ENCODE measurements at regions not wholly inside any gene's neighbourhood (a gene's known extent, or its start where the extent isn't known, plus 50 kb on each side); places are given as distances from the start of the nearest gene placed in this dataset.
A peak's percentile ranks its signal among the peaks of the same experiment; 100 is the strongest.

DNA sequence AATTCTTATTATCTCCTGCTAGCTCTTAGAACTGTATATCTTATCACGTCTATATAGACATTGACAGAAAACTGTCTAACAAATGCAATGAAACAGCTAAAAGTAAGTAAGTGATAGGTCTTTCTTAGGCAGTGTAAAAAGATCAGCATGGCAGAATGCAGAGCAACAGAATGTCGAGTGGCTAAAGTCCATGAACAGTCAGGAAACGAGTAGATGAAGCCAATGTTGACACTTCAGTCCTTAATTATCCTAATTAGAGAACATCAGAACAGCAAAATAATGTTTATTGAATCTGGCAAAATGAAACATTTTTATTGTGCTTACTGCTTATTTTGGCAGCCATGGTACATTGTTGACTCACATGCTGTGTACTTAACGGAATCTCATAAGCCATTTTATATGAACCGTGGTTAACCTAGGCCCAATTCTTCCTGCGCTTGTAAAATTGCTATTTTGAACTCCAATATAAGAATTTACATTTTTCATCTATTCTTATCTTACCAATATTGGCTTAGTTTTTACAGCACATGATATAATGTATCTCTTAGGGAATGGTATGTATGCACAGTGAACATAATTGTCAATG, 748.1 kb downstream of the DACH1 start:
- Histone ChIP-seq H3K27ac (no peak overlapping the region), H3K79me2 (no peaks in the 10 kb centered on the region), H3K9me2 (replicated peaks; ENCODE audit: insufficient read depth) (no peaks in the 10 kb centered on the region), H3K4me2 (no peak overlapping the region), H4K20me1 (ENCODE audit: insufficient read depth, poor library complexity, severe bottlenecking) (no peaks in the 10 kb centered on the region), H3K4me3 (no peak overlapping the region), H3K27me3 (no peaks in the 10 kb centered on the region), H3K36me3 (replicated peaks; ENCODE audit: insufficient read depth, low read depth) (no peaks in the 10 kb centered on the region), H2AFZ (no peak overlapping the region), H3K4me1 (ENCODE audit: insufficient read depth) (no peaks in the 10 kb centered on the region), H3K9me3 (ENCODE audit: low read depth) (no peaks in the 10 kb centered on the region)
- TF ChIP-seq, protein P1, sequence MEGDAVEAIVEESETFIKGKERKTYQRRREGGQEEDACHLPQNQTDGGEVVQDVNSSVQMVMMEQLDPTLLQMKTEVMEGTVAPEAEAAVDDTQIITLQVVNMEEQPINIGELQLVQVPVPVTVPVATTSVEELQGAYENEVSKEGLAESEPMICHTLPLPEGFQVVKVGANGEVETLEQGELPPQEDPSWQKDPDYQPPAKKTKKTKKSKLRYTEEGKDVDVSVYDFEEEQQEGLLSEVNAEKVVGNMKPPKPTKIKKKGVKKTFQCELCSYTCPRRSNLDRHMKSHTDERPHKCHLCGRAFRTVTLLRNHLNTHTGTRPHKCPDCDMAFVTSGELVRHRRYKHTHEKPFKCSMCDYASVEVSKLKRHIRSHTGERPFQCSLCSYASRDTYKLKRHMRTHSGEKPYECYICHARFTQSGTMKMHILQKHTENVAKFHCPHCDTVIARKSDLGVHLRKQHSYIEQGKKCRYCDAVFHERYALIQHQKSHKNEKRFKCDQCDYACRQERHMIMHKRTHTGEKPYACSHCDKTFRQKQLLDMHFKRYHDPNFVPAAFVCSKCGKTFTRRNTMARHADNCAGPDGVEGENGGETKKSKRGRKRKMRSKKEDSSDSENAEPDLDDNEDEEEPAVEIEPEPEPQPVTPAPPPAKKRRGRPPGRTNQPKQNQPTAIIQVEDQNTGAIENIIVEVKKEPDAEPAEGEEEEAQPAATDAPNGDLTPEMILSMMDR (IDR thresholded peaks at IDR 0.05; ENCODE audit: poor library complexity): no peak
- TF ChIP-seq EZH2 (IDR thresholded peaks at IDR 0.05; ENCODE audit: borderline replicate concordance) (no peak), EZH2phosphoT487 (IDR thresholded peaks at IDR 0.05; ENCODE audit: low read depth, severe bottlenecking, unreplicated experiment) (no peak)
- no peak for DNase-seq (ENCODE audit: low spot score)
- WGBS (ENCODE audit: low lambda C conversion rate, missing lambda C conversion rate): 84% methylated on average over 6 of the region's 6 CpGs

GRCh38 chr13:71117920-71118319, 749.1 kb downstream of the DACH1 start:
- no peaks in the 10 kb centered on the region for H4K20me1 ChIP-seq (ENCODE audit: insufficient read depth, poor library complexity, severe bottlenecking)
- no peak overlapping the region for H3K4me2 ChIP-seq
- H3K27ac ChIP-seq: no peak overlapping the region
- DNase-seq (ENCODE audit: low spot score): no peak
- H3K79me2 ChIP-seq: no peaks in the 10 kb centered on the region
- H3K9me2 ChIP-seq (replicated peaks; ENCODE audit: insufficient read depth): no peaks in the 10 kb centered on the region
- H3K36me3 ChIP-seq (replicated peaks; ENCODE audit: insufficient read depth, low read depth): no peaks in the 10 kb centered on the region
- no peaks in the 10 kb centered on the region for H3K9me3 ChIP-seq (ENCODE audit: low read depth)
- no peaks in the 10 kb centered on the region for H3K4me1 ChIP-seq (ENCODE audit: insufficient read depth)
- no peaks in the 10 kb centered on the region for H3K27me3 ChIP-seq
- no peak overlapping the region for H3K4me3 ChIP-seq
- TF ChIP-seq, protein P1 (IDR thresholded peaks at IDR 0.05; ENCODE audit: poor library complexity): no peak
- TF ChIP-seq EZH2phosphoT487 (IDR thresholded peaks at IDR 0.05; ENCODE audit: low read depth, severe bottlenecking, unreplicated experiment) (no peak), EZH2 (IDR thresholded peaks at IDR 0.05; ENCODE audit: borderline replicate concordance) (no peak)
- H2AFZ ChIP-seq: no peak overlapping the region

- Histone ChIP-seq H3K36me3 (replicated peaks; ENCODE audit: insufficient read depth, low read depth) (no peaks in the 10 kb centered on the region), H4K20me1 (ENCODE audit: insufficient read depth, poor library complexity, severe bottlenecking) (no peaks in the 10 kb centered on the region), H2AFZ (no peak overlapping the region), H3K9me3 (ENCODE audit: low read depth) (no peaks in the 10 kb centered on the region), H3K27me3 (no peaks in the 10 kb centered on the region), H3K79me2 (no peaks in the 10 kb centered on the region), H3K9me2 (replicated peaks; ENCODE audit: insufficient read depth) (no peaks in the 10 kb centered on the region), H3K27ac (no peak overlapping the region), H3K4me1 (ENCODE audit: insufficient read depth) (no peaks in the 10 kb centered on the region), H3K4me2 (no peak overlapping the region), H3K4me3 (no peak overlapping the region)
- TF ChIP-seq EZH2 (IDR thresholded peaks at IDR 0.05; ENCODE audit: borderline replicate concordance): no peak
- TF ChIP-seq EZH2phosphoT487 (IDR thresholded peaks at IDR 0.05; ENCODE audit: low read depth, severe bottlenecking, unreplicated experiment): no peak
- TF ChIP-seq, protein P1 (IDR thresholded peaks at IDR 0.05; ENCODE audit: poor library complexity): no peak
- no peak for DNase-seq (ENCODE audit: low spot score)
- 69% methylated on average over 5 of the region's 5 CpGs for WGBS (ENCODE audit: low lambda C conversion rate, missing lambda C conversion rate)
Measured at GRCh38 chr13:71115301-71115700, 751.7 kb downstream of the DACH1 start.

DNA sequence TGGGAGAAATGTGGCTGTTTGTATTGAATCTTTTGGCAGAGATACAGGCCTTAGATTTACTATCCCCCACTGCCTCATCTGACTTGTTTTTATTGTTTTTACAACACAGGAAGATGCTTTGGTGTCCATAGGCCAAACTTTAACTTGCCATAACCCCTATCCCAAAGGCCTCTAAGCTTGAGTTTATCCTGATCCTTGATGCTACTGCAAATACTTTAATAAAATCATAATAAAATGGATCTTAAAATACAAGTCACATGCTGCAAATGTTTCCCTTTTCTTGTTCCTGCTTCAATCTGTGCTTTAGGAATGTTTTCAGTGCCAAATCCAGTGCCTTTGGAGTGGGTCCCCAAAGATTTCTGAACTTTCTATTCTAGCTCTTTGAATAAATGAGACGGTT, 770.6 kb downstream of the DACH1 start:
- H3K4me2 ChIP-seq: no peak overlapping the region
- no peaks in the 10 kb centered on the region for H3K36me3 ChIP-seq (replicated peaks; ENCODE audit: insufficient read depth, low read depth)
- H3K27ac ChIP-seq: no peak overlapping the region
- no peaks in the 10 kb centered on the region for H3K79me2 ChIP-seq
- no peaks in the 10 kb centered on the region for H3K4me1 ChIP-seq (ENCODE audit: insufficient read depth)
- no peaks in the 10 kb centered on the region for H3K9me2 ChIP-seq (replicated peaks; ENCODE audit: insufficient read depth)
- H3K4me3 ChIP-seq: no peak overlapping the region
- H2AFZ ChIP-seq: no peak overlapping the region
- peak; percentile 5 for DNase-seq (ENCODE audit: low spot score)
- no peaks in the 10 kb centered on the region for H3K27me3 ChIP-seq
- no peaks in the 10 kb centered on the region for H4K20me1 ChIP-seq (ENCODE audit: insufficient read depth, poor library complexity, severe bottlenecking)
- no peaks in the 10 kb centered on the region for H3K9me3 ChIP-seq (ENCODE audit: low read depth)
- 63% methylated on average over 1 of the region's 1 CpG for WGBS (ENCODE audit: low lambda C conversion rate, missing lambda C conversion rate)
- TF ChIP-seq, protein P1 (IDR thresholded peaks at IDR 0.05; ENCODE audit: poor library complexity): no peak
- TF ChIP-seq EZH2 (IDR thresholded peaks at IDR 0.05; ENCODE audit: borderline replicate concordance) (no peak), EZH2phosphoT487 (IDR thresholded peaks at IDR 0.05; ENCODE audit: low read depth, severe bottlenecking, unreplicated experiment) (no peak)

Data from hepatocyte (in vitro differentiated cells).